A673 (cell line): ENCODE measurements at regions not wholly inside any gene's neighbourhood (a gene's known extent, or its start where the extent isn't known, plus 50 kb on each side); places are given as distances from the start of the nearest gene placed in this dataset.
A peak's percentile ranks its signal among the peaks of the same experiment; 100 is the strongest.

ENCODE experiments used
- BruUV-seq: library from RNA; stranded (reverse); fragments of 400-500 nt; replicated peaks from 2 replicates; lab custom pipeline; 2021; lab: Mats Ljungman, UMichigan
- CTCF ChIA-PET: fragments of 300-600 bp; sonication (Branson Sonifier 250); formaldehyde crosslinking; loops from one replicate; lab custom pipeline; 2022; ENCODE audit warnings: antibody characterized with exemption; lab: Charles Lee
- POLR2A ChIA-PET: fragments of 300-600 bp; sonication (Branson Sonifier 250); formaldehyde crosslinking; loops from one replicate; lab custom pipeline; 2022; ENCODE audit warnings: antibody characterized with exemption; ENCODE audit not compliant: low non-redundant PET; lab: Charles Lee
- DNase-seq: peaks from one replicate; pipeline ENCODE4 v3.0.0-alpha.2; 2015; ENCODE audit warnings: low spot score
- H3K27ac ChIP-seq: fragments of 200-600 bp; sonication (generic); 2 replicates; pipeline ENCODE4 v1.5.1; 2016; ENCODE audit warnings: mixed run types, low read depth, mild to moderate bottlenecking, mixed read lengths, antibody characterized with exemption, low read length; ENCODE audit not compliant: poor library complexity, severe bottlenecking
- H3K27me3 ChIP-seq: fragments of 200-600 bp; sonication (generic); replicated peaks from 2 replicates; pipeline ENCODE4 v1.6.1; 2017; ENCODE audit warnings: mixed run types, low read depth, mild to moderate bottlenecking, mixed read lengths, antibody characterized with exemption, low read length; ENCODE audit not compliant: insufficient read depth, poor library complexity
- H3K36me3 ChIP-seq: fragments of 200-600 bp; sonication (generic); 2 replicates; pipeline ENCODE4 v1.6.1; 2016; ENCODE audit warnings: mixed run types, mild to moderate bottlenecking, mixed read lengths, antibody characterized with exemption, low read length; ENCODE audit not compliant: insufficient read depth, poor library complexity, severe bottlenecking
- H3K4me1 ChIP-seq: fragments of 200-600 bp; sonication (generic); 2 replicates; pipeline ENCODE4 v1.6.1; 2017; ENCODE audit warnings: mixed run types, mild to moderate bottlenecking, mixed read lengths, antibody characterized with exemption, low read length; ENCODE audit not compliant: insufficient read depth, poor library complexity, severe bottlenecking
- H3K4me3 ChIP-seq: fragments of 200-600 bp; sonication (generic); 2 replicates; pipeline ENCODE4 v1.5.1; 2016; ENCODE audit warnings: low read depth, mixed run types, mild to moderate bottlenecking, mixed read lengths, low read length; ENCODE audit not compliant: poor library complexity, severe bottlenecking
- H3K9me3 ChIP-seq: fragments of 200-600 bp; sonication (generic); 2 replicates; pipeline ENCODE4 v1.6.1; 2016; ENCODE audit warnings: mixed run types, low read depth, mild to moderate bottlenecking, mixed read lengths, antibody characterized with exemption, low read length; ENCODE audit not compliant: poor library complexity, severe bottlenecking
- CTCF ChIP-seq: fragments of 300-800, 200-600 bp; sonication (generic); conservative IDR thresholded peaks from 2 replicates; pipeline ENCODE4 v1.5.1; 2017; ENCODE audit warnings: low read depth, mild to moderate bottlenecking, antibody characterized with exemption, low read length, moderate library complexity, mixed read lengths
- EZH2 ChIP-seq: fragments of 200-600 bp; sonication (generic); IDR thresholded peaks from 2 replicates; pipeline ENCODE4 v1.6.1; 2017; ENCODE audit warnings: borderline replicate concordance, low read depth, mild to moderate bottlenecking, mixed read lengths, antibody characterized with exemption, low read length; ENCODE audit not compliant: poor library complexity, severe bottlenecking
- intact Hi-C: fragments of 100-400 bp; cut with micrococcal nuclease; formaldehyde crosslinking; loops from one replicate; pipeline ENCODE4 v1.10.0; 2022; ENCODE audit not compliant: unreplicated experiment

GRCh38 chr12:127923501-127923900, 343.5 kb upstream of the TMEM132C start:
- no TSS peak for BruUV-seq
- H3K4me3 ChIP-seq, result no peak overlapping the region
- H3K27me3 ChIP-seq, result no peaks in the 10 kb centered on the region
- DNase-seq, result no peak
- H3K4me1 ChIP-seq, result no peaks in the 10 kb centered on the region
- no peak overlapping the region for H3K27ac ChIP-seq
- CTCF ChIA-PET, result no interaction called here
- H3K9me3 ChIP-seq, result no peaks in the 10 kb centered on the region
- intact Hi-C loops, result no loop called here
- H3K36me3 ChIP-seq, result no peaks in the 10 kb centered on the region
- TF ChIP-seq CTCF (no peak), EZH2 (no peak)
- POLR2A ChIA-PET, result no interaction called here

DNA sequence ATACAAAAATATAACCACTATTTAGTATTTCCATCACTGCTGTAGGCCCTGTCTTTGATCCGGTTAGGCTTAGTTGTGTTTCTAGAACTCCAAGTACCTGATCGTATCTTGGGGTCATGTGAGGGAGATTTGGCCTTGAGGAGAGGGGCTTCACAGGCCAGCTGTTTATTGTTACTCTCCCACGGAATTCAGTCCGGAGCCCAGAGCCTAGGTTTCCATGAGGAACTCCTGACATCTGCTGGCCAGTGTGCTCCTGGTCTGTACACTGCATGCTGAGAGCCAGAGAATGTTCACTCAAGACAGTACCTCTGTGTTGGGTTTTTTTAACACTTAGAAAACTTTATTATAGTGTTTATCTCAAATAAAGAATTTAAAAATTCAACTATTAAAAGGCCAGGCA, 341.0 kb upstream of the TMEM132C start:
- Histone ChIP-seq H3K27me3 (no peaks in the 10 kb centered on the region), H3K4me3 (no peak overlapping the region), H3K27ac (no peak overlapping the region), H3K4me1 (no peaks in the 10 kb centered on the region), H3K9me3 (no peaks in the 10 kb centered on the region), H3K36me3 (no peaks in the 10 kb centered on the region)
- DNase-seq, result peak; percentile 18
- POLR2A ChIA-PET, result no interaction called here
- intact Hi-C loops, result no loop called here
- TF ChIP-seq CTCF (peak; percentile 51), EZH2 (no peak)
- CTCF ChIA-PET, result no interaction called here
- BruUV-seq, result no TSS peak

DNA sequence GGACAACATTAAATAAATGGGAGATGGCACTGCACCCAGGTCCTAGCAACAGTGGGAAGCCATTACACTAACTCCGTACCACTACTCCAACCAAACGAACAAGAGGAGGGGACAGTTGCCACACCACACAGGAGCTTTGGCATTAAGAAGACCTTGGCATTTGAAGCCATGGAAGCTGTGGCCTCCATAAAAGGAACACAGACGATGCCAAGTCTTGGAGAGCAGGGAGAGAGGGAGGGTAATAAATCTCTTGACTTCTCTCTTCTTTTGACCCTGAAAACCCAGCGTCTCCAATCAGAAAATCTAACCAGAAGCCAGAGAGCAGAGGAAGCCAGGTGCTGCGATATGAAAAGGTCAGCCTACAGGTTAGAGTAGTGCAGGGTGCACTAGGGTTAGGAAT, 338.8 kb upstream of the TMEM132C start:
- H3K4me3 ChIP-seq, result no peak overlapping the region
- no peaks in the 10 kb centered on the region for H3K36me3 ChIP-seq
- no peak overlapping the region for H3K27ac ChIP-seq
- no peaks in the 10 kb centered on the region for H3K9me3 ChIP-seq
- ChIA-PET POLR2A (no interaction called here), CTCF (no interaction called here)
- no peaks in the 10 kb centered on the region for H3K4me1 ChIP-seq
- no peak for DNase-seq
- intact Hi-C loops, result no loop called here
- no peaks in the 10 kb centered on the region for H3K27me3 ChIP-seq
- no TSS peak for BruUV-seq
- no peak for TF ChIP-seq CTCF
- TF ChIP-seq EZH2, result no peak
